ENCODE measurements at regions not wholly inside any gene's neighbourhood (a gene's known extent, or its start where the extent isn't known, plus 50 kb on each side); places are given as distances from the start of the nearest gene placed in this dataset.

- DNase-seq: no peak
Observed at GRCh38 chr10:124301736-124302135, 117.0 kb downstream of the OAT start.

- DNase-seq: no peak
Observed at GRCh38 chr10:124300735-124301134, 118.0 kb downstream of the OAT start.

GRCh38 chr10:124300224-124300623, 118.5 kb downstream of the OAT start:
- DNase-seq: no peak

- DNase-seq: no peak
Observed at GRCh38 chr10:124299696-124300095, 119.0 kb downstream of the OAT start.

- no peak for DNase-seq
Observed at GRCh38 chr10:124298891-124299290, 119.8 kb downstream of the OAT start.

GRCh38 chr10:124296813-124297788, 121.6 kb downstream of the OAT start:
- no peak for DNase-seq

- no peak for DNase-seq
Observed at GRCh38 chr10:124296121-124296812, 122.5 kb downstream of the OAT start.

- no peak for DNase-seq
Observed at GRCh38 chr10:124294811-124295770, 123.6 kb downstream of the OAT start.

GRCh38 chr10:124293616-124294449, 124.9 kb downstream of the OAT start:
- DNase-seq: no peak

- DNase-seq: no peak
Observed at GRCh38 chr10:124292911-124293615, 125.7 kb downstream of the OAT start.

- no peak for DNase-seq
Observed at GRCh38 chr10:124291001-124291701, 127.6 kb downstream of the OAT start.

GRCh38 chr10:124289851-124290795, 128.6 kb downstream of the OAT start:
- DNase-seq: peak in 1 of 5 experiments; percentile 50

GRCh38 chr10:124288928-124289850, 129.5 kb downstream of the OAT start:
- DNase-seq: no peak

- no peak for DNase-seq
Observed at GRCh38 chr10:124288486-124288885, 130.2 kb downstream of the OAT start.

- DNase-seq: no peak
Observed at GRCh38 chr10:124287791-124288190, 130.9 kb downstream of the OAT start.

GRCh38 chr10:124287071-124287685, 131.5 kb downstream of the OAT start:
- DNase-seq: no peak

GRCh38 chr10:124286621-124287020, 132.1 kb downstream of the OAT start:
- DNase-seq: no peak

Data from T-helper 2 cell (primary cell).